Thyroid gland (tissue), 4 donors: ENCODE measurements at regions not wholly inside any gene's neighbourhood (a gene's known extent, or its start where the extent isn't known, plus 50 kb on each side); places are given as distances from the start of the nearest gene placed in this dataset.

ENCODE experiments used
- DNase-seq, 2 donors: peaks; one replicate each; pipeline ENCODE4 v3.0.0-alpha.2; 2019
- H3K27ac ChIP-seq, 3 donors: fragments of 200-600 bp; sonication (generic); 1 replicate in 2 of 3; 2 replicates in 1 of 3; pipeline ENCODE4 v1.5.1; 2016 to 2019; ENCODE audit warnings: mild to moderate bottlenecking in 1 of 3, moderate library complexity in 1 of 3
- H3K27me3 ChIP-seq: fragments of 200-600 bp; sonication (generic); one replicate; pipeline ENCODE4 v1.5.1; 2019
- H3K36me3 ChIP-seq, 2 donors: fragments of 200-600 bp; sonication (generic); one replicate each; pipeline ENCODE4 v1.5.1; 2016 to 2019
- H3K4me1 ChIP-seq, 2 donors: fragments of 200-600 bp; sonication (generic); one replicate each; pipeline ENCODE4 v1.5.1; 2017 to 2019
- H3K4me3 ChIP-seq, 3 donors: fragments of 200-600 bp; sonication (generic); replicated peaks in 1 of 3; 1 replicate in 2 of 3; 2 replicates in 1 of 3; pipeline ENCODE4 v1.5.1; 2016; ENCODE audit warnings: mild to moderate bottlenecking in 1 of 3
- H3K9me3 ChIP-seq: fragments of 200-600 bp; sonication (generic); one replicate; pipeline ENCODE4 v1.5.1; 2017
- CTCF ChIP-seq, 6 experiments: fragments of 200-600 bp in 3 of 6; fragments of 450-650 bp in 3 of 6; sonication (generic) in 3 of 6; IDR thresholded peaks; one replicate each; pipeline ENCODE4 v1.5.1; 2016 to 2019; ENCODE audit warnings: antibody characterized with exemption in 6 of 6, mild to moderate bottlenecking in 2 of 6, inconsistent platforms in 1 of 6, moderate library complexity in 1 of 6
- POLR2A ChIP-seq, 2 donors: fragments of 450-650 bp; IDR thresholded peaks; one replicate each; pipeline ENCODE4 v1.6.1; 2017; ENCODE audit warnings: antibody characterized with exemption in 2 of 2, mild to moderate bottlenecking in 2 of 2, moderate library complexity in 1 of 2
- WGBS, 2 donors: methylation state at CpG; one replicate each; pipeline ENCODE4 v1.1.5; 2017; 5-methylcytosine and 5-hydroxymethylcytosine counted together
- intact Hi-C: fragments of 100-400 bp; cut with DNase I; formaldehyde crosslinking; loops from one replicate; pipeline ENCODE4 v1.15.1; 2023

GRCh38 chr3:25262322-25262721, 165.7 kb upstream of the RARB start:
- 84 to 87% methylated on average over 6 of the region's 6 CpGs for WGBS, 2 donors
- no peak for DNase-seq

GRCh38 chr3:25265284-25265683, 162.8 kb upstream of the RARB start:
- Histone ChIP-seq H3K9me3 (no peaks in the 10 kb centered on the region), H3K4me1 (no peaks in the 10 kb centered on the region), H3K36me3 (no peaks in the 10 kb centered on the region), H3K27me3 (no peaks in the 10 kb centered on the region), H3K4me3 (no peak overlapping the region), H3K27ac (no peak overlapping the region)
- no peak for DNase-seq
- TF ChIP-seq CTCF (IDR thresholded peaks at IDR 0.05) (no peak), POLR2A (IDR thresholded peaks at IDR 0.05) (no peak)
- 52 to 55% methylated on average over 1 of the region's 1 CpG for WGBS, 2 donors
- intact Hi-C loops, result no loop called here

More at GRCh38 chr3:25262322-25262721, 165.7 kb upstream of the RARB start:
- intact Hi-C loops, result no loop called here
- Histone ChIP-seq H3K9me3 (no peaks in the 10 kb centered on the region), H3K4me1 (peaks cover 4% of the 10 kb centered on the region in 2 donors), H3K4me3 (no peak overlapping the region), H3K27ac (no peak overlapping the region), H3K36me3 (no peaks in the 10 kb centered on the region), H3K27me3 (no peaks in the 10 kb centered on the region)
- TF ChIP-seq POLR2A (IDR thresholded peaks at IDR 0.05) (no peak), CTCF (IDR thresholded peaks at IDR 0.05) (no peak)

- Histone ChIP-seq H3K36me3 (no peaks in the 10 kb centered on the region), H3K4me1 (no peaks in the 10 kb centered on the region), H3K27ac (no peak overlapping the region), H3K27me3 (no peaks in the 10 kb centered on the region), H3K9me3 (no peaks in the 10 kb centered on the region), H3K4me3 (no peak overlapping the region)
- DNase-seq, result no peak
- intact Hi-C loops, result no loop called here
- TF ChIP-seq POLR2A (IDR thresholded peaks at IDR 0.05) (no peak), CTCF (IDR thresholded peaks at IDR 0.05) (no peak)
- 78 to 90% methylated on average over 1 of the region's 1 CpG for WGBS, 2 donors
Measured at GRCh38 chr3:25266677-25267076, 161.4 kb upstream of the RARB start.

GRCh38 chr3:25272090-25272489, 156.0 kb upstream of the RARB start:
- no peaks in the 10 kb centered on the region for H3K4me1 ChIP-seq
- no peaks in the 10 kb centered on the region for H3K27me3 ChIP-seq
- DNase-seq, result no peak
- no peak for TF ChIP-seq CTCF (IDR thresholded peaks at IDR 0.05)
- TF ChIP-seq POLR2A (IDR thresholded peaks at IDR 0.05), result no peak
- H3K36me3 ChIP-seq, result no peaks in the 10 kb centered on the region
- WGBS, 2 donors, result 85 to 91% methylated on average over 3 of the region's 3 CpGs
- H3K9me3 ChIP-seq, result no peaks in the 10 kb centered on the region
- H3K4me3 ChIP-seq, result no peak overlapping the region
- intact Hi-C loops, result no loop called here
- H3K27ac ChIP-seq, result no peak overlapping the region

GRCh38 chr3:25273582-25274171, 154.4 kb upstream of the RARB start:
- H3K36me3 ChIP-seq, result no peaks in the 10 kb centered on the region
- H3K4me3 ChIP-seq, result no peak overlapping the region
- TF ChIP-seq POLR2A (IDR thresholded peaks at IDR 0.05) (no peak), CTCF (IDR thresholded peaks at IDR 0.05) (no peak)
- WGBS, 2 donors, result 94 to 95% methylated on average over 3 of the region's 3 CpGs
- intact Hi-C loops, result no loop called here
- no peak overlapping the region for H3K27ac ChIP-seq
- H3K9me3 ChIP-seq, result no peaks in the 10 kb centered on the region
- no peak for DNase-seq
- no peaks in the 10 kb centered on the region for H3K4me1 ChIP-seq
- no peaks in the 10 kb centered on the region for H3K27me3 ChIP-seq
